IPS-NIHi7 (cell line): ENCODE measurements at regions not wholly inside any gene's neighbourhood (a gene's known extent, or its start where the extent isn't known, plus 50 kb on each side); places are given as distances from the start of the nearest gene placed in this dataset.

ENCODE experiments used
- DNase-seq: peaks from one replicate; pipeline ENCODE4 v3.0.0; 2012; ENCODE audit warnings: mixed read lengths; ENCODE audit errors: extremely low spot score

- no peak for DNase-seq
These were observed 154.1 kb downstream of the TRIM29 start for GRCh38 chr11:119983816-119984215.

DNA sequence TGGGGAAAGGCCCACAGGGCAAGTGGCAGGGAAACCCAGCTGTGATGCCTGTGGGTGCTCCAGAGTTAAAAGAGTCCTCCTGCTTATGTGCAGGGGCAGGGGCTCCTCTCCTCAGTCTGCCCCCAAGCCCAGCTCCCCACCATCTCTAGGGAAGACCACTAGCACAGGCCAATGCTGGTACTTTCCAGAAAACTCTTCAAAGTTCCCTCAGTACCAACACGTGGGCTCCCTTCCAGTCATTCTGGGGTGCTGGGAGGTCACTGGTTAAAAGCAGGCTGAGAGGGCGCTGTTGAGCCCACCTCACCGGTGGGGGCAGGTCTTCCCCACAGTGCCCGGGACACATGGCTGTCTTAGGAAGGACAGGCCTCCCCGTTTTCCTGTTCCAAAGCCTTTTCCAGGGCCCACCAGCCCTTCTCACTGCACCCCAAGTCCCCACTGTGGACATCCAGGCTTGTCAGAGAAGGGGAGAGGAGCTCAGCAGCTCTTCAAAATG, 154.6 kb downstream of the TRIM29 start:
- peak; percentile 78 for DNase-seq

DNA sequence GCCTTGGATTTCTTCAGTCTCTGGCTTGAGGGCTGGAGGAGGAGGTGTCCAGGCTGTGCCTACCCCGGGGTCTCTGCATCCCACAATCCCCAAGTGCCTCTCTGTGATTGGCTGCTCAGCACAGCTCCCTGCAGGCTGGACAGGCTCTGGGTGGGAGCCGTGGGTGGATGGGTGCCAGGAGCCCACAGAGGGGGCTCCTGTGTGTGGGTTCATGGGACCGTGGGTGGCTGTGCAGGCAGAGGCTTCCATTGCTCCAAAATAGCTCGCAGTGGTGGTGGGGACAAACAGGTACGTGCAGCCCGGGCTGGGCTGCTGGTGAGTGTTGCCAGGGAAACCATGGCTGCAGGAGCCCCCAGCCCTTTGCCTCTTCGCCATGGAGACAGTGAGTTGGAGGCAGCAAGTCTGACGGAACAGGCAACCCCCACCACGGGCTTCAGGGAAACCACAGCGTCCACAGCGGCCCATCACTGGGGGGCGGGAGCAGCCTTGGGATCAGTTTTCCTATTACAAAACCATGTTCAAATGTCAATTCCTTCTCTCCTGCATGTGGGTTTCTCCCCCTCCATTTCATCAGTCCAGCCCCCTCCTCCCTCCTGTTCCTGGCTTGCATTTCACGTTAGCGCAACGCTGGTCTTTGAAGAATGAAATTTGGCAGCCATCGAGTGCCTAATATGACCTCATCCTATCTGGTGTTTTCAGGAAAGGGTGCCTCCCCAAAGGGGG, 155.2 kb downstream of the TRIM29 start:
- no peak for DNase-seq

DNA sequence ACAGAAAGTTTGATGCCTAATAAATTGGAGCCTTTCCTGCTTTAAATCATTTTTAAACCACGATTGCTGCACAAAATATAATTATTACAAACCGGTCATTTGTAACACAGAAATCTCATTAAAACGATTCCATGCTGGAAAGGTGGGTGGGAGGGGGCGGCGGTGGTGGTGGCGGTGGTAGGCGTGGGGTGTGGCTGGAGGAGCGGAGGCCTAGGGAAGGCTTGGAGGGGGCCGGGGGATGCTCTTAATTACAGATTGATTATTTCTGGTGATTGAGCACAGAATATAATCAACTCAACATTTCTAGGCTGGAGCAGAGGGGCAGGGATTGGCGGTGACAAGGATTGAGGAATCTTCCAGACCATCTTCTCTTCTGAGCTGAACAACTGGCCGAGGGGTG, 157.5 kb downstream of the TRIM29 start:
- no peak for DNase-seq

DNA sequence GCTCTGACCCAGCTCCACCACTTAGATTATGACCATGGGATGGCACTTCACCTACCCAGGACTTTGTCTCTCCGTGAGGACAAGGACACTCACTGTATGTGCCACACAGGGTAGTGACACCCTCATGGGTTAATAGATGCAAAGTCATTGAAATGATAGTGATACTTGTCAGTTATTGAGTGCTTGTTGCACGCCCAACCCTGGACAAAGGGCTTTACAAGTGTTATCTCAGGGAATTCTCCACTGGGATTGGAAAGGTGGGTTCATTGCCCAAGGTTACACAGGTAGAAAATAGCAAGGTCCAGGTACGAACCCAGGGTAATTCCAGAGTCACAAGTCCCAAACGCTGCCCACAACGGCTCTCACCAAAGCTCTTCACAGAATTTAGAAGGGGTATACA, 158.2 kb downstream of the TRIM29 start:
- DNase-seq, result no peak

- no peak for DNase-seq
These were observed 159.2 kb downstream of the TRIM29 start for GRCh38 chr11:119978696-119979095.

DNA sequence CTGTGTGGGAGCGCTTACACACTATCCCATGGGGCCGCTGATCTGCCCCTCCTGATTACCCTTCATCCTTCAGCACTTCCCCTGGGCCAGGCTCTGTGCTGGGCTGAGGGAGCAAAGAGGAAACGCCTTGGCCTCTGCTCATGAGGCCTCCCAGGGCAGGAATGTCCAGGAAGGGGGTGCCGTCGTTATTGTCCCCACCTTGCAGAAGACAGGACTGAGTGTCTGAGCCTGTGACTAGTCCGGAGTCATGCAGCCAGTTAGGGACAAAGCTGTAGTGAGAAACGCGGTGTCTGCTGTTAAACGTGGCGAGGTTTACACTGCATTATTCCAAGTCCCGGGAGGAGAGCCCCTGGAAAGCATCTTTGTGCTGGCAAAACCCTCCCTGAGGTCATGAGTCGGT, 160.0 kb downstream of the TRIM29 start:
- no peak for DNase-seq

DNA sequence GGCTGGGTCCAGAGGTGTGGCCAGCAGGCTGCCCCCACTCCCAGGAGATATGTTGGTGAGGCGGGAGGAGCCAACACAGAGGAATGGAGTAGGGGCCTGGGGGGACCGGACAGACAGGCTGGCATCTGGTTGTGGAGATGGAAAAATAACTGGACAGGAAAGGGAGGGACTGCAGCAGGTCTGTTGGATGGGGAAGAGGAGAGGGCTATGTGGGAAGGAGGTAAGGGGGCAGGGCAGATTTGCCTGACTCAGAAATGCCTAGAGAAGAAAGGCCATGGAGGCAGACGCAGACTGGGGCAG, 160.4 kb downstream of the TRIM29 start:
- no peak for DNase-seq

- no peak for DNase-seq
These were observed 160.9 kb downstream of the TRIM29 start for GRCh38 chr11:119976805-119977560.

DNA sequence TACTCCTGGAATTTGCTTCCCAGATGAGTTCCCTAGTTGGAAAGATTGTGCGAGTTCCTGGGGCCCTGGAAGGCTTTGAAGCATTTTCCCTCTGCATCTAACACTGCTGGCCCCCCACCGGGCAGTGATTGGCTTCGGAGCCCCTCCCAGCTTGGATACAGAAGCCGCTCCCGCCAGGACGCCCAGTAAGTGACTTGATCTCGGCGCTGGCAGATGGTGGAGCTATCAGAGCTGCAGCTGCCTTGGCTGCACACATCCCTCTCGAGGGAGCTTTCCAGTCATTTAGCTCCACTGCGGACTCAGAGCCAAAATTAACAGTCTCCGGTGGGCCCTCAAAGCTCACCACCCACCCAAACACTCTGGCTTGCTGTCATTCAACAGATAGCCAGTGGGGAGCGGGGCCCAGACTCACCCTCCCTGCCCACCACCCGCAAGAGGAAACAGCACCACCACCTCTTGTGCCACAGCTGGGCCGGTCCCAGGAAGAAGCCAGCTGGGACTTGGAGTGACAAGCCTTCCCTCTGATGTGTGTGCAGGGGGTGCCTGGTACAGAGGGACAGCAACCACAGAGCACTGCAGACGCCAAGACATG, 162.3 kb downstream of the TRIM29 start:
- DNase-seq, result peak; percentile 77

- no peak for DNase-seq
These were observed 163.4 kb downstream of the TRIM29 start for GRCh38 chr11:119974467-119974866.

GRCh38 chr11:119974051-119974450, 163.9 kb downstream of the TRIM29 start:
- DNase-seq, result no peak

DNA sequence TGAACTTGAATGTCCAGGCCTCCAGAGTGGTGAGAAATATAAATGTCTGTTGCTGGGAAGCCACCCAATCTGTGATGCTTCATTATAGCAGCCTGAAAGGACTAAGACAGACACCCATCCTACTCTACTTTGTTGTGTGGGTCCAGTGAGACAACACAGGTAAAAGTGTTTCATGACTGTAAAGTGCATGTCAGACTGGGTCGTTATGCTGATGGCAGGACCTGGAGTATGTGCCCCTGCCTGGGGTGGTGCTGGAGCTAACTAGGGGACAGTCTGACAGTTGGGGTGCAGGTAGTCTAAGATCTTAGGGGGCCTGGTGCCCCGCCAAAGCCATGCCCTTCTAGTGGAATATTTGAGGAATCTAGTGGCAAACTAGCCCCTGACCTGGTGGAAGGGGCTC, 165.6 kb downstream of the TRIM29 start:
- DNase-seq, result no peak

GRCh38 chr11:119970555-119971304, 167.2 kb downstream of the TRIM29 start:
- DNase-seq, result no peak

DNA sequence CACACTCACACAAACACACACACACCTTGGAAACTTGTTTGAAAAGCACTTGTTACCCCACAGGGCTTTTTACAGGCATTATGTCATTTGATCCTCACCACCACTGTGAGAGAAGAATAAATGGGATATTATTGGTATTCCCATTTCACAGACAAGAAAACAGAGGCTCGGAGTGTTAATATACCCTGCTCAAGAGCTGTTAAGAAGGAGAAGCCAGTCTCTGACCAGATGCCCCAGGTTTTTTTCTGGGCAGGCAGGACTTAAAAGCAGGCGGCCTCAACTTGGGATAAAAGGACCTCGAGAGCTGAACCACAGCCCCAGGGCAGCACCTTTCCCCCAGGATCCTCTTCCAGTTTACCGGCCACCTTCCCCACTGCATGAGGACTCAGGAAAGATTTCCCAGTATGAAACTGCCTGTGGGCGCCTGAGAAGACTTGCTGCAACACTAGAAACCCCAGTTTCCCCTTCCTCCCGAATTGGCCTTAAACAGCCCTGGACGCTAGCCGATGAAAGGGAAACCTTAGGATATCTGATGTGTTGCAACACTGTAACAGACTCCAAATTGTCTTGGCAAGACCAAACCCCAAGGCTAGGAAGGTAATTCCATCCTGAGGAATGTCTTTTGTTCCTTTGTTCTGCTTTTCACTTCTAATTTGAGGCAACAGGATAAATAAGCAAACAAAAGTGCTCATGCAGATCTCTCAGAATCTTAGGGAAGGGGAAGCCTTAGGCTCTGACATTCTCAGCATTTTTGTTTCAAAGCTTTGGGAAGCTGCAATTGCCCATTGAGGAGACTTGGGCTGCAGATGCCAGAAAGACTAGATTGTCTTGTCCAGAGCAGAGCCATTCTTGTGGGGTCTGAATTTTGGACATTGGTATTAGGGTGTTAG, 173.5 kb downstream of the TRIM29 start:
- peak; percentile 52 for DNase-seq

- no peak for DNase-seq
These were observed 180.0 kb downstream of the TRIM29 start for GRCh38 chr11:119957951-119958350.

- no peak for DNase-seq
These were observed 185.5 kb downstream of the TRIM29 start for GRCh38 chr11:119952441-119952840.

DNA sequence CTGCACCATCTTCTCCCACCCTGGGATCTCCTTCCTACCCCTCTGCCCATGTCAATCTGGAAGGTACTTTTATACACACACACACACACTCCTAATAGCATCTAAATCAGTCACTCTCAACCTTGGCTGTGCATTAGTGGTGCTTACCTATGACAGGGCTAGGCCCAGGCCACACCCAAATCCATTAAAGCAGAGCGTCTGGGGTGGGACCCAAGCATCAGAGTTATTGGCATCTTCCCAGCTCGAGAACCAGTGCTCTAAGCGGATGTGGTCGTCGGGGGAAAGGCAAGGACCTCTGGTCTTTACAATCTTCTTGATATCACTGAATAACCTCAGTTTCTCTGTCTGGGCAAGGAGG, 194.6 kb downstream of the TRIM29 start:
- DNase-seq, result no peak

DNA sequence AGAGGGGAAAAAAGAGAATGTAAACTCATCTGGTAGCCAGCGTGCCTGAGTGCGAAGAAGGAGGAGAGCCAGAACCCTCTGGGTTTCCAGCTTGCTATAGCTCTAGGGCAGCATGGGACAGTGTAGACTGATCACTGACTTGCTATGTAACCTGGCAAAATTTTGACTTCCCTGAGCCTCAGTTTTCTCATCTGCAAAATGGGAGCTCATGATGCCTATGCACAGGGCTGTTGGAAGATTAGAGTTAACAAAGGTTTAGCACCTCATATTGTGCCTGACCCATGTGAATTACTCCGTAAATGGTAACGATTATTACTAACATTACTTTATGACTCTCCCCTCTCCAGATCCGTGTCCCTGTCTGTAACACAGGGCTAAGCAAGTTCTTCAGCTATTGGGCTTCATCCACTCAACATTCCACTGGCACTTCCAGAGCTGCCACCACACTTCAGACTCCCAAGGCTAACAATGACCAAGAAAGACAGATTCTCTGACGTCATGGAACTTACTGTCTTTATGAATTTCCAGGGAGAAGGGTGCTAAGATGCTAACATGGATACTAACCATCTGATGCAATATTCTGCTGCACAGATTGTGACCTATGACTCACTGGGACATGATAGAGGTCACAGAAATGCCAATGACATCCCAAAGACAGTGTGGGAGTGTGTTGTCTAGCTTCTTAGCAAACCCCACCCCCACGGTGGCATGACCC, 195.2 kb downstream of the TRIM29 start:
- DNase-seq, result no peak

GRCh38 chr11:119941636-119942411, 196.1 kb downstream of the TRIM29 start:
- peak; percentile 48 for DNase-seq
